Tibial nerve (tissue), 4 donors: ENCODE measurements at regions not wholly inside any gene's neighbourhood (a gene's known extent, or its start where the extent isn't known, plus 50 kb on each side); places are given as distances from the start of the nearest gene placed in this dataset.

ENCODE experiments used
- EP300 ChIP-seq, 2 donors: sonication (generic); formaldehyde crosslinking; IDR thresholded peaks; one replicate each; pipeline ENCODE4 v1.6.1; 2017; ENCODE audit warnings: antibody characterized with exemption in 2 of 2, mild to moderate bottlenecking in 1 of 2
- POLR2A ChIP-seq, 2 donors: fragments of 450-650 bp; IDR thresholded peaks; one replicate each; pipeline ENCODE4 v1.6.1; 2017; ENCODE audit warnings: antibody characterized with exemption in 2 of 2, mild to moderate bottlenecking in 2 of 2, moderate library complexity in 2 of 2
- TF ChIP-seq, protein P1 (sequence below), 5 experiments: fragments of 200-600 bp in 3 of 5; fragments of 450-650 bp in 2 of 5; sonication (generic) in 3 of 5; IDR thresholded peaks; one replicate each; pipeline ENCODE4 v1.5.1; 2016 to 2019; ENCODE audit warnings: antibody characterized with exemption in 5 of 5, mild to moderate bottlenecking in 3 of 5, moderate library complexity in 2 of 5

DNA sequence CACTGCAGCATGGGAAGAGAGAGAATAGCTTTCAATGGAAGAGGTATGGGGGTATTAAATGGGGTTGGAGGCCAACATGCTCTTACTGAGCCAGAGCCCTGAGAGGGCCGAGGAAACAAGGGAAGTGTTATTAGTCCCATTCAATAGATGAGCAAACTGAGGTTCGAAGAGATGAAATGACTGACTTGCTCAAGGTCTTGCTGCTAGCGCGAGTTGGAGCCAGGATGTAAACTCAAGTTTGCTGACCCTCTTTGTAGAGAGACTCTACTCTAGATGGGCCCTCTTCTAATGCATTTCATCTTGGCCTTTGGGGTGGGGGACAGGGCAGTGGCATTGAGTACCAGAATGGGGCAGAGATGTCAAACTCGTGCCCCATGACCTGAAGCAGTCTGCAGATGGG lies 319.5 kb downstream of the RPS6KC1 start:
- TF ChIP-seq, protein P1, sequence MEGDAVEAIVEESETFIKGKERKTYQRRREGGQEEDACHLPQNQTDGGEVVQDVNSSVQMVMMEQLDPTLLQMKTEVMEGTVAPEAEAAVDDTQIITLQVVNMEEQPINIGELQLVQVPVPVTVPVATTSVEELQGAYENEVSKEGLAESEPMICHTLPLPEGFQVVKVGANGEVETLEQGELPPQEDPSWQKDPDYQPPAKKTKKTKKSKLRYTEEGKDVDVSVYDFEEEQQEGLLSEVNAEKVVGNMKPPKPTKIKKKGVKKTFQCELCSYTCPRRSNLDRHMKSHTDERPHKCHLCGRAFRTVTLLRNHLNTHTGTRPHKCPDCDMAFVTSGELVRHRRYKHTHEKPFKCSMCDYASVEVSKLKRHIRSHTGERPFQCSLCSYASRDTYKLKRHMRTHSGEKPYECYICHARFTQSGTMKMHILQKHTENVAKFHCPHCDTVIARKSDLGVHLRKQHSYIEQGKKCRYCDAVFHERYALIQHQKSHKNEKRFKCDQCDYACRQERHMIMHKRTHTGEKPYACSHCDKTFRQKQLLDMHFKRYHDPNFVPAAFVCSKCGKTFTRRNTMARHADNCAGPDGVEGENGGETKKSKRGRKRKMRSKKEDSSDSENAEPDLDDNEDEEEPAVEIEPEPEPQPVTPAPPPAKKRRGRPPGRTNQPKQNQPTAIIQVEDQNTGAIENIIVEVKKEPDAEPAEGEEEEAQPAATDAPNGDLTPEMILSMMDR (IDR thresholded peaks at IDR 0.05): no peak
- no peak for TF ChIP-seq EP300 (IDR thresholded peaks at IDR 0.05)
- TF ChIP-seq POLR2A (IDR thresholded peaks at IDR 0.05): no peak
